D721Med (cell line): ENCODE measurements at regions not wholly inside any gene's neighbourhood (a gene's known extent, or its start where the extent isn't known, plus 50 kb on each side); places are given as distances from the start of the nearest gene placed in this dataset.
A peak's percentile ranks its signal among the peaks of the same experiment; 100 is the strongest.

Source experiments
- DNase-seq: peaks from one replicate; pipeline ENCODE4 v3.0.0; 2011; ENCODE audit warnings: low spot score; ENCODE audit not compliant: insufficient read length
- FAIRE-seq: peaks from 2 replicates; lab custom pipeline; 2011; peaks lifted over from hg19 to GRCh38; lab: Jason Lieb, UNC
- CTCF ChIP-seq: IDR thresholded peaks from 2 replicates; pipeline ENCODE4 v1.5.1; 2012; ENCODE audit warnings: mild to moderate bottlenecking, control low read depth; ENCODE audit not compliant: insufficient read depth; ENCODE audit errors: missing control alignments

GRCh38 chr18:48462510-48462909 lies 53.3 kb upstream of the ZBTB7C start:
- no peak for TF ChIP-seq CTCF
- DNase-seq: no peak
- no peak for FAIRE-seq

- FAIRE-seq (no peak), DNase-seq (no peak)
- no peak for TF ChIP-seq CTCF
Observed at GRCh38 chr18:48460929-48461583, 51.9 kb upstream of the ZBTB7C start.

GRCh38 chr18:48459465-48459864 lies 50.3 kb upstream of the ZBTB7C start:
- DNase-seq (no peak), FAIRE-seq (peak; percentile 51)
- no peak for TF ChIP-seq CTCF

- no peak for DNase-seq
- TF ChIP-seq CTCF: no peak
- FAIRE-seq: no peak
Observed at GRCh38 chr18:48459016-48459415, 49.8 kb upstream of the ZBTB7C start.
